ENCODE measurements at regions not wholly inside any gene's neighbourhood (a gene's known extent, or its start where the extent isn't known, plus 50 kb on each side); places are given as distances from the start of the nearest gene placed in this dataset.

DNA sequence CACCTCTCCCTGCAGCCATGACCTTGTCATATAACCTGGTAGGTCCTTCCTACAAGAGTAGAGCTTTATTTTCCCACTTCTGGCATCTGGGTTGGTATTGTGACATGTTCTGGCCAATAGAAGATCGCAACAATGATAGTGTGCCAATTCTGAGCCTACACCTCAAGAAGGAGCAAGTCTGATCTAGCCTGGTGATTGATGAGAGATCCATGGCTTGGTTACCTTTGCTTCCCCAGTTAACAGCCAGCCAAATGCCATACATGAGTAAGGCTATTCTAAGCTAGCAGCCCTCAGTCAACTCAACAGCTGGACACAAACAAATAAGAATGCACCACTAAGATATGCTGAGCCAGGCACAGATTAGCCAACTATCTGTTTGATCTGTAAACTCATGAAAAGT is 226.7 kb downstream of the LMO4 start:
- no peak for FAIRE-seq
- no peaks in the 10 kb centered on the region for H3K27me3 ChIP-seq (ENCODE audit: control insufficient read depth, insufficient read depth, low read length)
- no peak overlapping the region for H3K27ac ChIP-seq (ENCODE audit: low read depth in 2 of 2, low read length in 2 of 2)

DNA sequence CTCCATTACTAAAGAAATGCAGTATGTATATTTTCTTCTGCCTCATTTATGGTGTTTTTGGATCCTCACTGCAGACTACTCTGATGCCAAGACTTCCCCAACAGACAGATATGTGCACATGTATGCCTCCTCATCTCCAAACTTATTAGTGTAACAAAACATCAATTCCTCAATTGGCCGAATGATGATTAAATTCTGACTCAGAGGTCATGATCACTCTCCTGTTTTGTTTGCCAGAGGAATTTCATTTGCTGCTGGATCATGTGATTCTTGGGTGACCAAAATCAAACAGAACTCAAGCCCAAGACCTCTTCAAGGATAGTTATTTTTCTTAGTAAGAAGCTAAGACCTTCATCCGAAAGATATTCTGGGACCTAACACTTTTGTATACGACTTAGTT is 227.6 kb downstream of the LMO4 start:
- FAIRE-seq, result no peak
- no peak overlapping the region for H3K27ac ChIP-seq (ENCODE audit: low read depth in 2 of 2, low read length in 2 of 2)
- TF ChIP-seq, protein P1, sequence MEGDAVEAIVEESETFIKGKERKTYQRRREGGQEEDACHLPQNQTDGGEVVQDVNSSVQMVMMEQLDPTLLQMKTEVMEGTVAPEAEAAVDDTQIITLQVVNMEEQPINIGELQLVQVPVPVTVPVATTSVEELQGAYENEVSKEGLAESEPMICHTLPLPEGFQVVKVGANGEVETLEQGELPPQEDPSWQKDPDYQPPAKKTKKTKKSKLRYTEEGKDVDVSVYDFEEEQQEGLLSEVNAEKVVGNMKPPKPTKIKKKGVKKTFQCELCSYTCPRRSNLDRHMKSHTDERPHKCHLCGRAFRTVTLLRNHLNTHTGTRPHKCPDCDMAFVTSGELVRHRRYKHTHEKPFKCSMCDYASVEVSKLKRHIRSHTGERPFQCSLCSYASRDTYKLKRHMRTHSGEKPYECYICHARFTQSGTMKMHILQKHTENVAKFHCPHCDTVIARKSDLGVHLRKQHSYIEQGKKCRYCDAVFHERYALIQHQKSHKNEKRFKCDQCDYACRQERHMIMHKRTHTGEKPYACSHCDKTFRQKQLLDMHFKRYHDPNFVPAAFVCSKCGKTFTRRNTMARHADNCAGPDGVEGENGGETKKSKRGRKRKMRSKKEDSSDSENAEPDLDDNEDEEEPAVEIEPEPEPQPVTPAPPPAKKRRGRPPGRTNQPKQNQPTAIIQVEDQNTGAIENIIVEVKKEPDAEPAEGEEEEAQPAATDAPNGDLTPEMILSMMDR (IDR thresholded peaks at IDR 0.05; ENCODE audit: borderline replicate concordance, extremely low read depth, insufficient read depth), result no peak
- H3K9ac ChIP-seq (ENCODE audit: low read length in 3 of 3), result no peak overlapping the region
- no peaks in the 10 kb centered on the region for H3K9me3 ChIP-seq (ENCODE audit: control insufficient read depth in 2 of 3, insufficient read depth in 1 of 3, low read length in 3 of 3)
- no peak for DNase-seq
- no peaks in the 10 kb centered on the region for H3K4me1 ChIP-seq (ENCODE audit: control insufficient read depth in 2 of 3, insufficient read depth in 2 of 3, low read depth in 1 of 3, low read length in 3 of 3)
- H3K4me3 ChIP-seq (ENCODE audit: low read length in 3 of 3), result no peak overlapping the region
- intact Hi-C loops (cut with DNase I), result no loop called here
- no peaks in the 10 kb centered on the region for H3K36me3 ChIP-seq (ENCODE audit: control insufficient read depth in 2 of 3, insufficient read depth in 3 of 3, low read length in 3 of 3)
- no peaks in the 10 kb centered on the region for H3K27me3 ChIP-seq (ENCODE audit: control insufficient read depth, insufficient read depth, low read length)

More for the DNA sequence above, 226.7 kb downstream of the LMO4 start:
- TF ChIP-seq, protein P1 (IDR thresholded peaks at IDR 0.05; ENCODE audit: borderline replicate concordance, extremely low read depth, insufficient read depth), result no peak
- Histone ChIP-seq H3K9ac (ENCODE audit: low read length in 3 of 3) (no peak overlapping the region), H3K36me3 (ENCODE audit: control insufficient read depth in 2 of 3, insufficient read depth in 3 of 3, low read length in 3 of 3) (no peaks in the 10 kb centered on the region), H3K4me1 (ENCODE audit: control insufficient read depth in 2 of 3, insufficient read depth in 2 of 3, low read depth in 1 of 3, low read length in 3 of 3) (no peaks in the 10 kb centered on the region), H3K9me3 (ENCODE audit: control insufficient read depth in 2 of 3, insufficient read depth in 1 of 3, low read length in 3 of 3) (no peaks in the 10 kb centered on the region), H3K4me3 (ENCODE audit: low read length in 3 of 3) (no peak overlapping the region)
- no peak for DNase-seq
- intact Hi-C loops (cut with DNase I), result no loop called here

DNA sequence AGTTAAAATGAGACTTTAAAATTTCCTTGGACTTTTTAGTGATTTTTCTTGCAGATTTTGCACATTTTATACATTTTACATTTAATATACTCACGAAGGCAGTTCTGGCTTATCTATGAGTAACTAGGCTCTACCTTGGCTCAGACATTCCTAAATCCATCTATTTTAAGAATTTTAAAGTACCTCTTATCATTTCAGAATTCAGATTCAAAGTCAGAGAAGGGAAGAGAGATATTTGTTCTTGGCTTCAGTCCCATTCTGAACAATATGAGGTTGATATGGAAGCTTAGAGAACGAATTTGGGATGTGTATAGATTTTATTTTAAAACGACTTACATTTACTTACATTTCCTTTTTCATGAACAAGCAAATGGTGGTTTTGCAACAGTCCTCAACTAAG is 230.2 kb downstream of the LMO4 start:
- Histone ChIP-seq H3K27ac (ENCODE audit: low read depth in 2 of 2, low read length in 2 of 2) (no peak overlapping the region), H3K4me3 (ENCODE audit: low read length in 3 of 3) (no peak overlapping the region), H3K9ac (ENCODE audit: low read length in 3 of 3) (no peak overlapping the region), H3K36me3 (ENCODE audit: control insufficient read depth in 2 of 3, insufficient read depth in 3 of 3, low read length in 3 of 3) (no peaks in the 10 kb centered on the region), H3K27me3 (ENCODE audit: control insufficient read depth, insufficient read depth, low read length) (no peaks in the 10 kb centered on the region), H3K9me3 (ENCODE audit: control insufficient read depth in 2 of 3, insufficient read depth in 1 of 3, low read length in 3 of 3) (no peaks in the 10 kb centered on the region), H3K4me1 (ENCODE audit: control insufficient read depth in 2 of 3, insufficient read depth in 2 of 3, low read depth in 1 of 3, low read length in 3 of 3) (no peaks in the 10 kb centered on the region)
- TF ChIP-seq, protein P1 (IDR thresholded peaks at IDR 0.05; ENCODE audit: borderline replicate concordance, extremely low read depth, insufficient read depth), result no peak
- FAIRE-seq, result no peak
- DNase-seq, result no peak
- intact Hi-C loops (cut with DNase I), result no loop called here

DNA sequence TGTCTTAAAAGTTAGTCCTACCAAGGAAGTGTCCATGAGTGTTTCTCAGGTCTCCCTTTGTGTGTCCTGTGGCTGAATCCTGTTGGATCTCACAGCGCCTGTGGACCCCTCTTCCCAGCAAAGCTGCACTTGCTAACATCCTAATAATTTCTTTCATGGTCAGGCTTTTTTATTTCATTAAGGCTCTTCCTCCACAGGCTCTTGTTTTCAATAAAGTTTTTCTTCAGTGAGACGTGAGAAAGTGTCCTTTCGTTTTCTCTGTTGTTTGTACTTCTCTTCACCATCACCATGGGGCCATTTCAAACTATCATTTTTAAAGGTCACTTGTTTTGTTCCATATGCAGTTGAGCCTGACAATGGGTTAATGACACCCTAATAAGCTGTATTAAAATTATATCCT is 231.5 kb downstream of the LMO4 start:
- Histone ChIP-seq H3K36me3 (ENCODE audit: control insufficient read depth in 2 of 3, insufficient read depth in 3 of 3, low read length in 3 of 3) (no peaks in the 10 kb centered on the region), H3K9ac (ENCODE audit: low read length in 3 of 3) (no peak overlapping the region), H3K27me3 (ENCODE audit: control insufficient read depth, insufficient read depth, low read length) (no peaks in the 10 kb centered on the region), H3K4me3 (ENCODE audit: low read length in 3 of 3) (no peak overlapping the region), H3K4me1 (ENCODE audit: control insufficient read depth in 2 of 3, insufficient read depth in 2 of 3, low read depth in 1 of 3, low read length in 3 of 3) (no peaks in the 10 kb centered on the region), H3K9me3 (ENCODE audit: control insufficient read depth in 2 of 3, insufficient read depth in 1 of 3, low read length in 3 of 3) (no peaks in the 10 kb centered on the region), H3K27ac (ENCODE audit: low read depth in 2 of 2, low read length in 2 of 2) (no peak overlapping the region)
- intact Hi-C loops (cut with DNase I), result no loop called here
- TF ChIP-seq, protein P1 (IDR thresholded peaks at IDR 0.05; ENCODE audit: borderline replicate concordance, extremely low read depth, insufficient read depth), result no peak
- FAIRE-seq (no peak), DNase-seq (no peak)
